Sigmoid colon (tissue), 4 donors: ENCODE measurements at regions not wholly inside any gene's neighbourhood (a gene's known extent, or its start where the extent isn't known, plus 50 kb on each side); places are given as distances from the start of the nearest gene placed in this dataset.

Source experiments
- CTCF ChIP-seq, 4 experiments: fragments of 450-650 bp in 3 of 4; fragments of 200-600 bp in 1 of 4; IDR thresholded peaks; one replicate each; pipeline ENCODE4 v1.5.1; 2016 to 2019; ENCODE audit warnings: antibody characterized with exemption in 4 of 4, mild to moderate bottlenecking in 3 of 4, moderate library complexity in 2 of 4
- EP300 ChIP-seq, 4 donors: sonication (generic); formaldehyde crosslinking; IDR thresholded peaks; one replicate each; pipeline ENCODE4 v1.6.1; 2017; ENCODE audit warnings: antibody characterized with exemption in 4 of 4

DNA sequence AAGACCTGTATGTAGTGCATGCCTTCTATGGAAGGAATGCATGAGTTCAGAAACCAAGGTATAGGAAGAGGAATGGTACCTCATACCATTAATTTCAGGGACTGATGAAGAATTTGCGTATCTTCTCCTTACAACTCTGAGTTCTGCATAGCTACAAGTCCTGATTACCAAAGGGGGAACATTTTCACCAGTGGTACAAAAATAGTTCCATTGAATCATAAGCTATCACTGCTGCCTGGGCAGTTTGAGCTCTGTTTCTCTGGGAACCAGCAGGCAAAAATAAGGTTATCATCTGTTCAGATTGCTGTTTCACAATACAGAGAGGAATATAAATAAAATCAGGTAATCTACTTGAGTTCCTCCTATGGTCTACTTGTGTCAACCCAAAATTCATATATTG is 77.9 kb upstream of the GNPDA2 start:
- TF ChIP-seq EP300 (IDR thresholded peaks at IDR 0.05) (no peak), CTCF (IDR thresholded peaks at IDR 0.05) (no peak)
